ENCODE measurements at regions not wholly inside any gene's neighbourhood (a gene's known extent, or its start where the extent isn't known, plus 50 kb on each side); places are given as distances from the start of the nearest gene placed in this dataset.

DNA sequence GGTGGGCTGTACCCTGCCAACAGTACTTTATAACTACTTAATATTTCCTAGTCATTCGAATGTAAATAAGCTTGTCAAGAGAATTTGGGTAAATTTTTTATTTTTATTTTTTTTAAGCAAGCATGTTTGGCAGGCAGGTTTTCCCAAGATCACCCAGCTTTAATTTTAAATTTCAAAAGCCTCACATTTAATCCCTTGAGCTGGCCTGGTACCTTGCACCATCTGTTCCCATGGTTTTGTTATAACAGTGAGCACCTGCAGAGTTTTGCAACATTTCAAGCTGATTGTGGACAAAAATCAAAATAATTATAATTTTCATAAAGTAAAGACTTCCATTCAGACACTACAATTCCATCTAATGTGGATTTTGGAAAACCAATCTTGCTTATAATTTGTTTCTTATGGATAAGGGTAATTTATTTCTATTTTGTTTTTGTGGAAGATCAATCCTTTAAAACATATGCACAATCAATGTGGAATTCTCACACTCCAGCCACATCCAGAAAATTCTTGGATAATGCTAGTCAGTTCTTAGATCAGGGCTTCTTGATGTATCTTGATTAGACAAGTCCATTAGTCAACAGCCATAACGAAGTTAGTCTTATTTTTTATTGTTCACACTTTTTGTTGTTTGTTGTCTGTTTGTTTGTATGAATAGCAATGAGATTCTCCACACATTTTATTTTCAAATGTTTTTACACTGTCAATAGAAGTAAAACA lies 689.3 kb downstream of the NR4A2 start:
- POLR2A ChIA-PET (ENCODE audit: unreplicated experiment): no interaction called here
- intact Hi-C loops (cut with micrococcal nuclease): no loop called here
- no CpG with 5 or more reads among the region's 2 CpGs for WGBS, 2 experiments (ENCODE audit: extremely low coverage in 2 of 2, insufficient read length in 1 of 2)

More for the DNA sequence above, 689.3 kb downstream of the NR4A2 start:
- Histone ChIP-seq H3K79me1 (ENCODE audit: low read depth in 1 of 2, low read length in 2 of 2) (no peaks in the 10 kb centered on the region), H4K20me1 (ENCODE audit: insufficient read depth, low read length) (no peaks in the 10 kb centered on the region), H3K4me2 (ENCODE audit: low read depth, low read length) (no peak overlapping the region), H3K9me1 (ENCODE audit: insufficient read depth, low read length) (no peaks in the 10 kb centered on the region), H3K9me3 (ENCODE audit: control insufficient read depth, insufficient read depth, low read length) (no peaks in the 10 kb centered on the region), H4K5ac (ENCODE audit: low read depth, low read length) (no peak overlapping the region), H3K4me3 (ENCODE audit: insufficient read depth, low read depth, low read length) (no peak overlapping the region), H4K8ac (ENCODE audit: low read depth in 2 of 2, low read length in 2 of 2) (no peak overlapping the region), H3K27ac (ENCODE audit: insufficient read depth, low read length) (no peak overlapping the region), H3K18ac (ENCODE audit: low read depth, low read length) (no peak overlapping the region), H3K27me3 (ENCODE audit: control insufficient read depth, insufficient read depth, low read length) (no peaks in the 10 kb centered on the region), H3K56ac (ENCODE audit: extremely low read depth, insufficient read depth, low read length) (no peak overlapping the region), H2BK20ac (ENCODE audit: low read depth, low read length) (no peak overlapping the region), H2BK5ac (ENCODE audit: low read depth, low read length, poor library complexity, severe bottlenecking) (no peak overlapping the region), H2AFZ (replicated peaks; ENCODE audit: low read length, poor library complexity) (no peak overlapping the region), H4K91ac (ENCODE audit: insufficient read depth, low read depth, low read length) (no peak overlapping the region), H3K23ac (ENCODE audit: low read depth, low read length) (no peak overlapping the region), H2BK15ac (ENCODE audit: low read depth, low read length) (no peak overlapping the region), H3K9ac (ENCODE audit: low read depth, low read length) (no peak overlapping the region), H2AK5ac (ENCODE audit: low read depth, low read length) (no peak overlapping the region), H3K14ac (replicated peaks; ENCODE audit: low read depth, low read length) (no peak overlapping the region), H3K36me3 (ENCODE audit: control insufficient read depth, insufficient read depth, low read length) (no peaks in the 10 kb centered on the region), H2BK120ac (ENCODE audit: low read depth, low read length) (no peak overlapping the region), H3K4me1 (ENCODE audit: control insufficient read depth, insufficient read depth, low read length) (no peaks in the 10 kb centered on the region), H3K4ac (ENCODE audit: low read depth, low read length) (no peak overlapping the region), H2AK9ac (replicated peaks; ENCODE audit: low read depth, low read length, poor library complexity) (no peak overlapping the region)
- dilution Hi-C loops (cut with HindIII; ENCODE audit: low sequenced_read_pairs, unreplicated experiment) (no loop called here), in situ Hi-C loops (cut with MboI; ENCODE audit: low sequenced_read_pairs) (no loop called here)
- CTCF ChIA-PET: no interaction called here
- DNase-seq (no peak), ATAC-seq (ENCODE audit: low read depth) (no peak)
- no TSS peak for BruUV-seq (replicated peaks)
- TF ChIP-seq MAZ (IDR thresholded peaks at IDR 0.05; ENCODE audit: borderline replicate concordance, low read depth, low read length) (no peak), SMC3 (IDR thresholded peaks at IDR 0.05; ENCODE audit: low read depth, low read length) (no peak), NFE2L2 (IDR thresholded peaks at IDR 0.05; ENCODE audit: low read depth, low read length) (no peak), CHD1 (IDR thresholded peaks at IDR 0.05; ENCODE audit: low read depth, low read length) (no peak), RFX5 (IDR thresholded peaks at IDR 0.05; ENCODE audit: low read depth, low read length) (no peak), POLR2A (IDR thresholded peaks at IDR 0.05; ENCODE audit: low read depth, low read length) (no peak), FOS (IDR thresholded peaks at IDR 0.05; ENCODE audit: low read depth, low read length) (no peak), CEBPB (IDR thresholded peaks at IDR 0.05; ENCODE audit: low read depth, low read length) (no peak), MAFK (IDR thresholded peaks at IDR 0.05; ENCODE audit: low read depth, low read length) (no peak), RCOR1 (IDR thresholded peaks at IDR 0.05; ENCODE audit: insufficient replicate concordance, low read length) (no peak)
- TF ChIP-seq, protein P1, sequence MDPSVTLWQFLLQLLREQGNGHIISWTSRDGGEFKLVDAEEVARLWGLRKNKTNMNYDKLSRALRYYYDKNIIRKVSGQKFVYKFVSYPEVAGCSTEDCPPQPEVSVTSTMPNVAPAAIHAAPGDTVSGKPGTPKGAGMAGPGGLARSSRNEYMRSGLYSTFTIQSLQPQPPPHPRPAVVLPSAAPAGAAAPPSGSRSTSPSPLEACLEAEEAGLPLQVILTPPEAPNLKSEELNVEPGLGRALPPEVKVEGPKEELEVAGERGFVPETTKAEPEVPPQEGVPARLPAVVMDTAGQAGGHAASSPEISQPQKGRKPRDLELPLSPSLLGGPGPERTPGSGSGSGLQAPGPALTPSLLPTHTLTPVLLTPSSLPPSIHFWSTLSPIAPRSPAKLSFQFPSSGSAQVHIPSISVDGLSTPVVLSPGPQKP (IDR thresholded peaks at IDR 0.05; ENCODE audit: borderline replicate concordance, low read depth, low read length): no peak

All from IMR-90 (cell line).